Sigmoid colon (tissue), 6 donors: ENCODE measurements at regions not wholly inside any gene's neighbourhood (a gene's known extent, or its start where the extent isn't known, plus 50 kb on each side); places are given as distances from the start of the nearest gene placed in this dataset.

Experiments
- DNase-seq: peaks from one replicate; pipeline ENCODE4 v3.0.0-alpha.2; 2019
- H3K27ac ChIP-seq, 4 donors: fragments of 200-600 bp; sonication (generic); one replicate each; pipeline ENCODE4 v1.5.1; 2016 to 2019; ENCODE audit warnings: mild to moderate bottlenecking in 1 of 4
- H3K27me3 ChIP-seq, 3 donors: fragments of 200-600 bp; sonication (generic); one replicate each; pipeline ENCODE4 v1.5.1; 2019; ENCODE audit warnings: mild to moderate bottlenecking in 1 of 3
- H3K36me3 ChIP-seq, 4 donors: fragments of 200-600 bp; sonication (generic); one replicate each; pipeline ENCODE4 v1.5.1; 2016 to 2019
- H3K4me1 ChIP-seq, 4 donors: fragments of 200-600 bp; sonication (generic); one replicate each; pipeline ENCODE4 v1.5.1; 2017 to 2019
- H3K4me3 ChIP-seq, 4 donors: fragments of 200-600 bp; sonication (generic); one replicate each; pipeline ENCODE4 v1.5.1; 2017 to 2019; ENCODE audit warnings: mild to moderate bottlenecking in 2 of 4, moderate library complexity in 1 of 4
- H3K9me3 ChIP-seq, 4 donors: fragments of 200-600 bp in 3 of 4; sonication (generic) in 3 of 4; one replicate each; pipeline versions ENCODE4 v1.5.1 to v1.6.1; 2013 to 2019
- EP300 ChIP-seq, 4 donors: sonication (generic); formaldehyde crosslinking; IDR thresholded peaks; one replicate each; pipeline ENCODE4 v1.6.1; 2017; ENCODE audit warnings: antibody characterized with exemption in 4 of 4
- POLR2A ChIP-seq, 2 donors: fragments of 450-650 bp; IDR thresholded peaks; one replicate each; pipeline ENCODE4 v1.6.1; 2016; ENCODE audit warnings: antibody characterized with exemption in 2 of 2, mild to moderate bottlenecking in 2 of 2, moderate library complexity in 2 of 2
- POLR2AphosphoS5 ChIP-seq, 4 donors: sonication (generic); formaldehyde crosslinking; IDR thresholded peaks; one replicate each; pipeline ENCODE4 v1.6.1; 2017; ENCODE audit warnings: antibody characterized with exemption in 4 of 4
- WGBS, 2 donors: extraction: QIAGEN DNeasy Blood & Tissue Kit; methylation state at CpG; one replicate each; pipeline ENCODE4 v1.1.7; 2013; 5-methylcytosine and 5-hydroxymethylcytosine counted together
- intact Hi-C: fragments of 100-400 bp; cut with DNase I; formaldehyde crosslinking; loops from one replicate; pipeline ENCODE4 v1.15.1; 2023
- TF ChIP-seq, protein P1 (sequence below), 4 experiments: fragments of 450-650 bp in 3 of 4; fragments of 200-600 bp in 1 of 4; IDR thresholded peaks; one replicate each; pipeline ENCODE4 v1.5.1; 2016 to 2019; ENCODE audit warnings: antibody characterized with exemption in 4 of 4, mild to moderate bottlenecking in 3 of 4, moderate library complexity in 2 of 4
- donor health status: healthy with polysubstance abuse.
- donor health status: healthy.

DNA sequence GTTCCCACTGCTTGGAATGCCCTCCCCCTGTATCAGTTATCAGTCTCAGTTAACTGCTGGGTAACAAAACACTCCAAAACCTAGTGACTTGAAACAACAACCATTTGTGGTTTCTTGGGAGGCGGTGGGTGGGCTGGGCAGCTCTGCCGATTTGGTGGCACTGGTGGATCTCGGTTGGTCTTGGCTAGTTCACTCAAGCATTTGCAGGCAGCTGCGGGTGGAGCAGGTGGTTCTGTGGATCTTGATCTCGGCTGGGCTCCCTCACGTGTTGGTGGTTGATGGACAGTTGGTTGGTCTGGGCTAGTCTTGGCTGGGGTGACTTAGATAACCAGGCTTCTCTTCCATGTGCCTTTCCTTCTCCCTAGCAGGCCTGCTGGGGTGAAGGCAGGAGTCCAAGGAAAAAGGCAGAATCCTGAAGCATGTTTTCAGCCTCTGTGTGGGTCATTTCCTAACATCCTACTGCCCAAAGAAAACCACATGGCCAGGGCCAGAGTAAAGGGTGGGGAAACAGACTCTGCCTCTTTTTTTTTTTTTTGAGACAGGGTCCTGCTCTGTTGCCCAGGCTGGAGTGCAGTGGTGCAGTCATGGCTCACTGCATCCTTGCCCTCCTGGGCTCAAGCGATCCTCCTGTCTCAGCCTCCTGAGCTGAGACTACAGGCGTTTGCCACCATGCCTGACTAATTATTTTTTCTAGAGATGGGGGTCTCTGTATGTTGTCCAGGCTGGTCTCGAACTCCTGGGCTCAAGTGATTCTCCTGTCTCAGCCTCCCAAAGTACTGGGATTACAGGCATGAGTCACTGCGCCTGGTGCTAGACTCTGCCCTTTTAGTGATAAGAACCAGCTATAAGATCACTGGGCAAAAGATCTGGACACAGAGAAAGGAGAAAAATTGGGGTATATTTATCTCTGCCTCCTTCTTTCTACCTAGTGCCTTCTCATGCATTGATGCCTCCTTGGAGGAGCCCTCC is 183.7 kb downstream of the RGS3 start:
- Histone ChIP-seq H3K36me3 (no peaks in the 10 kb centered on the region), H3K4me3 (no peak overlapping the region), H3K27ac (no peak overlapping the region), H3K27me3 (no peaks in the 10 kb centered on the region), H3K9me3 (no peaks in the 10 kb centered on the region), H3K4me1 (peaks cover 0 to 20% (median 13%) of the 10 kb centered on the region in 4 donors)
- WGBS, 2 donors: 87 to 91% methylated on average over 10 of the region's 10 CpGs
- DNase-seq: peak; percentile 54
- TF ChIP-seq POLR2AphosphoS5 (IDR thresholded peaks at IDR 0.05) (no peak), EP300 (IDR thresholded peaks at IDR 0.05) (no peak), POLR2A (IDR thresholded peaks at IDR 0.05) (no peak)
- TF ChIP-seq, protein P1, sequence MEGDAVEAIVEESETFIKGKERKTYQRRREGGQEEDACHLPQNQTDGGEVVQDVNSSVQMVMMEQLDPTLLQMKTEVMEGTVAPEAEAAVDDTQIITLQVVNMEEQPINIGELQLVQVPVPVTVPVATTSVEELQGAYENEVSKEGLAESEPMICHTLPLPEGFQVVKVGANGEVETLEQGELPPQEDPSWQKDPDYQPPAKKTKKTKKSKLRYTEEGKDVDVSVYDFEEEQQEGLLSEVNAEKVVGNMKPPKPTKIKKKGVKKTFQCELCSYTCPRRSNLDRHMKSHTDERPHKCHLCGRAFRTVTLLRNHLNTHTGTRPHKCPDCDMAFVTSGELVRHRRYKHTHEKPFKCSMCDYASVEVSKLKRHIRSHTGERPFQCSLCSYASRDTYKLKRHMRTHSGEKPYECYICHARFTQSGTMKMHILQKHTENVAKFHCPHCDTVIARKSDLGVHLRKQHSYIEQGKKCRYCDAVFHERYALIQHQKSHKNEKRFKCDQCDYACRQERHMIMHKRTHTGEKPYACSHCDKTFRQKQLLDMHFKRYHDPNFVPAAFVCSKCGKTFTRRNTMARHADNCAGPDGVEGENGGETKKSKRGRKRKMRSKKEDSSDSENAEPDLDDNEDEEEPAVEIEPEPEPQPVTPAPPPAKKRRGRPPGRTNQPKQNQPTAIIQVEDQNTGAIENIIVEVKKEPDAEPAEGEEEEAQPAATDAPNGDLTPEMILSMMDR (IDR thresholded peaks at IDR 0.05): no peak
- intact Hi-C loops: loop anchor here (5.0 kb wide), 1 partner anchor 125 kb away; no protein-coding TSS in a partner anchor

DNA sequence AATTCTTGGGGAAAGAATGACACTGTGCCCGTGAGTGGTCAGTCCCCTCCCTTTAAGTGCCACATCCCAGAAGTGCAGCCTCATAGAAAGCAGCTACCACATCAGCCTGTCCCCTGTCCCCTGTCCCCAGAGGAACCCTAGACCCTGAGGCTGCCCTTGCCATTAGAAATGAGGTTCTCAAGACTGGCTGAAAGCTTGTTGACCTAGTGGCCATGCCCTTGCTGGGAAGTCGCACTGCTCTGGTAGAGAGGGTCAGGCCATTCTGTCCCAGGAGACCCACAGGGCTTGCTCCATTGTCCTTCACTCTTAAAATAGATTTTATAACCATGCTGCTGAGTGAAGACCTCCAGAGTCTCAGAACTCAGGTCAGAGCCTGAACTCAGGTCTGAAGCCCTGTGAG is 184.5 kb downstream of the RGS3 start:
- Histone ChIP-seq H3K27me3 (no peaks in the 10 kb centered on the region), H3K36me3 (no peaks in the 10 kb centered on the region), H3K27ac (peak overlapping the region in 2 of 4 donors; percentile 80 to 81), H3K4me1 (peaks cover 0 to 20% (median 13%) of the 10 kb centered on the region in 4 donors), H3K4me3 (no peak overlapping the region), H3K9me3 (no peaks in the 10 kb centered on the region)
- peak; percentile 50 for DNase-seq
- intact Hi-C loops: loop anchor here (5.0 kb wide), 1 partner anchor 126 kb away; no protein-coding TSS in a partner anchor
- 63 to 76% methylated on average over 2 of the region's 2 CpGs for WGBS, 2 donors
- no peak for TF ChIP-seq POLR2A (IDR thresholded peaks at IDR 0.05)
- TF ChIP-seq POLR2AphosphoS5 (IDR thresholded peaks at IDR 0.05): peak in 1 of 4 donors; percentile 8

- TF ChIP-seq, protein P1 (IDR thresholded peaks at IDR 0.05): no peak
- TF ChIP-seq POLR2A (IDR thresholded peaks at IDR 0.05) (no peak), EP300 (IDR thresholded peaks at IDR 0.05) (no peak), POLR2AphosphoS5 (IDR thresholded peaks at IDR 0.05) (no peak)
- Histone ChIP-seq H3K27me3 (no peaks in the 10 kb centered on the region), H3K4me3 (no peak overlapping the region), H3K27ac (peak overlapping the region; percentile 1 to 81 (median 72)), H3K36me3 (no peaks in the 10 kb centered on the region), H3K9me3 (no peaks in the 10 kb centered on the region), H3K4me1 (peaks cover 0 to 20% (median 13%) of the 10 kb centered on the region in 4 donors)
- WGBS, 2 donors: 92% methylated on average over 7 of the region's 7 CpGs
- intact Hi-C loops: loop anchor here (5.0 kb wide), 1 partner anchor 126 kb away; no protein-coding TSS in a partner anchor
- DNase-seq: no peak
Observed at GRCh38 chr9:113648586-113648985, 185.1 kb downstream of the RGS3 start.

DNA sequence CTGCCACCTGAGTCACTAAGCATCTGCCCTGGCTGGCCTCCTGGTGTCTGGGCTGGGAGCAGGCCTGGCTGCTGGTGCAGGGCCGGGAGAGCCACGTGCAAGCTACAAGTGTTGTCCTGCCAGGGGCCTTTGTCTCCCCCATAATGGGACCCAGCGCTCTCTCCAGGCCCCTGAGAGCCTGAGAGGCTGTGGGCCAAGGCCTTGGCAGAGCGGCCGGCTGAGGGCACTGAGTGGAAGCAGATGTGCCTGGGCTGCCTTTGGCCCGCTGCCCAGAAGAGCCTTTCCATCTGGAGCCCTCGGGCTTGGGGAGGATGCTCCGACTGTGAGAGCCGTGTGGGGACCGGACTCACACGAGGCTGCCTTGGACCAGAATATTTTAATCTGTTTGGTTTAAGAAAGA is 185.5 kb downstream of the RGS3 start:
- Histone ChIP-seq H3K27ac (peak overlapping the region; percentile 1 to 81 (median 72)), H3K4me3 (no peak overlapping the region), H3K9me3 (no peaks in the 10 kb centered on the region), H3K36me3 (no peaks in the 10 kb centered on the region), H3K27me3 (no peaks in the 10 kb centered on the region), H3K4me1 (peaks cover 0 to 22% (median 14%) of the 10 kb centered on the region in 4 donors)
- TF ChIP-seq, protein P1 (IDR thresholded peaks at IDR 0.05): no peak
- TF ChIP-seq POLR2AphosphoS5 (IDR thresholded peaks at IDR 0.05): peak; percentile 34 to 74 (median 53)
- peak in 1 of 4 donors; percentile 37 for TF ChIP-seq EP300 (IDR thresholded peaks at IDR 0.05)
- peak; percentile 94 for DNase-seq
- intact Hi-C loops: loop anchor here (5.0 kb wide), 1 partner anchor 127 kb away; no protein-coding TSS in a partner anchor
- WGBS, 2 donors: 69 to 70% methylated on average over 11 of the region's 11 CpGs

DNA sequence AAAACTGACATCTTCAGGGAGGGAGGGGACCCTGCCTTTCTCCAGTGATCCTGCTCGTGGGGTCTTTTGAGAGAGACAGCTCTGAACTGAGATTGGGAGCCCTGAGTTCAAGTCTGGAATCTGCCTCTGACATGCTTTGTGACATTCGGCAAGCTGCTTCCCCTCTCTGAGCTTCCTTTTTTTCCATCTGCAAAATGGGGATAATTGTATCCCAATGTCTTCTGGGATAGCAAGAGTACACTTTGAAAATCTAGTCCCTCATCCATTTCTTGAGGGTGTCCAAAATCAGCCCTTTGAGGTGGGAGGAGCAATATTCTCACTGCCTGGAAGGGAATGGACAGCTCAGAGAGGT is 186.3 kb downstream of the RGS3 start:
- peaks cover 0 to 29% (median 19%) of the 10 kb centered on the region in 4 donors for H3K4me1 ChIP-seq
- no peak for DNase-seq
- no peaks in the 10 kb centered on the region for H3K36me3 ChIP-seq
- peak overlapping the region in 2 of 4 donors; percentile 80 to 81 for H3K27ac ChIP-seq
- TF ChIP-seq, protein P1 (IDR thresholded peaks at IDR 0.05): no peak
- no peak for TF ChIP-seq EP300 (IDR thresholded peaks at IDR 0.05)
- H3K27me3 ChIP-seq: no peaks in the 10 kb centered on the region
- intact Hi-C loops: loop anchor here (5.0 kb wide), 1 partner anchor 128 kb away; no protein-coding TSS in a partner anchor
- H3K9me3 ChIP-seq: no peaks in the 10 kb centered on the region
- no peak overlapping the region for H3K4me3 ChIP-seq
- 80 to 86% methylated on average over 2 of the region's 2 CpGs for WGBS, 2 donors
